BJ (cell line): ENCODE measurements at regions not wholly inside any gene's neighbourhood (a gene's known extent, or its start where the extent isn't known, plus 50 kb on each side); places are given as distances from the start of the nearest gene placed in this dataset. TPM values are rescaled to one million over a fixed set of nuclear protein-coding genes. Genes with fewer than 3 reads are reported as not detected.

Source experiments
- CTCF ChIA-PET: fragments of 350-600 bp; formaldehyde crosslinking; extraction: SDS; loops from one replicate; lab custom pipeline; 2021; ENCODE audit warnings: antibody characterized with exemption, inconsistent platforms; lab: Yijun Ruan, JAX
- POLR2A ChIA-PET: fragments of 300-600 bp; sonication (Branson Sonifier 250); formaldehyde crosslinking; extraction: SDS; loops from one replicate; lab custom pipeline; 2021; ENCODE audit warnings: antibody characterized with exemption; lab: Charles Lee
- DNase-seq: peaks from one replicate; pipeline ENCODE4 v3.0.0-alpha.2; 2011; ENCODE audit warnings: low read depth
- H3K27me3 ChIP-seq: 2 replicates; pipeline ENCODE4 v1.6.0; 2011; ENCODE audit warnings: low read length; ENCODE audit not compliant: control insufficient read depth, insufficient read depth
- H3K36me3 ChIP-seq: 2 replicates; pipeline ENCODE4 v1.5.1; 2011; ENCODE audit warnings: low read length; ENCODE audit not compliant: control insufficient read depth, insufficient read depth
- H3K4me3 ChIP-seq: 2 replicates; pipeline ENCODE4 v1.5.1; 2011; ENCODE audit warnings: low read depth, mild to moderate bottlenecking, control low read depth, low read length
- small RNA-seq: library from RNA; depleted of rRNA; stranded (forward); fragments of <200 nt; gene quantifications from one replicate; pipeline ENCODE3, GENCODE V24; 2012; ENCODE audit warnings: low replicate concordance, low read depth; ENCODE audit not compliant: insufficient read length
- TF ChIP-seq, protein P1 (sequence below): IDR thresholded peaks from 2 replicates; pipeline ENCODE4 v1.5.1; 2011; ENCODE audit warnings: low read depth, mild to moderate bottlenecking, control low read depth, inconsistent platforms, low read length, moderate library complexity; ENCODE audit not compliant: insufficient read depth

- Histone ChIP-seq H3K27me3 (no peaks in the 10 kb centered on the region), H3K4me3 (no peak overlapping the region), H3K36me3 (no peaks in the 10 kb centered on the region)
- POLR2A ChIA-PET, result no interaction called here
- DNase-seq, result no peak
- CTCF ChIA-PET, result no interaction called here
- TF ChIP-seq, protein P1, sequence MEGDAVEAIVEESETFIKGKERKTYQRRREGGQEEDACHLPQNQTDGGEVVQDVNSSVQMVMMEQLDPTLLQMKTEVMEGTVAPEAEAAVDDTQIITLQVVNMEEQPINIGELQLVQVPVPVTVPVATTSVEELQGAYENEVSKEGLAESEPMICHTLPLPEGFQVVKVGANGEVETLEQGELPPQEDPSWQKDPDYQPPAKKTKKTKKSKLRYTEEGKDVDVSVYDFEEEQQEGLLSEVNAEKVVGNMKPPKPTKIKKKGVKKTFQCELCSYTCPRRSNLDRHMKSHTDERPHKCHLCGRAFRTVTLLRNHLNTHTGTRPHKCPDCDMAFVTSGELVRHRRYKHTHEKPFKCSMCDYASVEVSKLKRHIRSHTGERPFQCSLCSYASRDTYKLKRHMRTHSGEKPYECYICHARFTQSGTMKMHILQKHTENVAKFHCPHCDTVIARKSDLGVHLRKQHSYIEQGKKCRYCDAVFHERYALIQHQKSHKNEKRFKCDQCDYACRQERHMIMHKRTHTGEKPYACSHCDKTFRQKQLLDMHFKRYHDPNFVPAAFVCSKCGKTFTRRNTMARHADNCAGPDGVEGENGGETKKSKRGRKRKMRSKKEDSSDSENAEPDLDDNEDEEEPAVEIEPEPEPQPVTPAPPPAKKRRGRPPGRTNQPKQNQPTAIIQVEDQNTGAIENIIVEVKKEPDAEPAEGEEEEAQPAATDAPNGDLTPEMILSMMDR, result peak; percentile 36; the same call in 1 of the 2 replicates
Observed at GRCh38 chr15:25501828-25502446, 63.1 kb upstream of the UBE3A start.

- H3K27me3 ChIP-seq, result no peaks in the 10 kb centered on the region
- POLR2A ChIA-PET, result no interaction called here
- TF ChIP-seq, protein P1, result no peak
- CTCF ChIA-PET, result no interaction called here
- no peak for DNase-seq
- H3K4me3 ChIP-seq, result no peak overlapping the region
- no peaks in the 10 kb centered on the region for H3K36me3 ChIP-seq
Observed at GRCh38 chr15:25498835-25499234, 60.0 kb upstream of the UBE3A start.

DNA sequence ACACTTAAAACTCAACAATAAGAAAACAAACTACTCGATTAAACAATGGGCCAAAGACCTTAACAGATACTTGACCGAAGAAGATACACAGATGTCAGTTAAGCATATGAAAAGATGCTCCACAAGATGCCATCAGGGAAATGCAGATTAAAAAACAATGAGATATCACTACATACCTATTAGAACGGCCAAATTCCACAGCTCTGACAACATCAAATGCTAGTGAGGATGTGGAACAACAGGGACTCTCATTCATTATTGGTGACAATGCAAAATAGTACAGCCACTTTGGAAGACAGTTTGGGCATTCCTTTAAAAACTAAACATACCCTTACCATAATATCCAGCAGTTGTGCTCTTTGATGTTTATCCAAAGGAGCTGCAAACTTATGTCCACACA is 59.1 kb upstream of the UBE3A start:
- TF ChIP-seq, protein P1, result no peak
- Histone ChIP-seq H3K4me3 (no peak overlapping the region), H3K36me3 (no peaks in the 10 kb centered on the region), H3K27me3 (no peaks in the 10 kb centered on the region)
- ChIA-PET CTCF (no interaction called here), POLR2A (no interaction called here)
- no peak for DNase-seq

- H3K4me3 ChIP-seq, result no peak overlapping the region
- H3K27me3 ChIP-seq, result no peaks in the 10 kb centered on the region
- H3K36me3 ChIP-seq, result no peaks in the 10 kb centered on the region
- TF ChIP-seq, protein P1, result no peak
- no peak for DNase-seq
- ChIA-PET POLR2A (no interaction called here), CTCF (no interaction called here)
Observed at GRCh38 chr15:25493823-25494526, 55.2 kb upstream of the UBE3A start.

GRCh38 chr15:25492315-25492714 is 53.5 kb upstream of the UBE3A start:
- POLR2A ChIA-PET, result no interaction called here

More at GRCh38 chr15:25492315-25492714, 53.5 kb upstream of the UBE3A start:
- CTCF ChIA-PET, result interaction anchor here (0.6 kb wide), 1 partner anchor 10 kb away, joined by 3 read pairs; no protein-coding TSS in a partner anchor
- Histone ChIP-seq H3K27me3 (no peaks in the 10 kb centered on the region), H3K4me3 (no peak overlapping the region), H3K36me3 (no peaks in the 10 kb centered on the region)
- TF ChIP-seq, protein P1, result no peak
- no peak for DNase-seq

Small RNA genes in the stretch of these regions (small RNA-seq; reads per million reads assigned to genes)
- not detected for gene AC023449.1
